HCT116 (cell line): ENCODE measurements at regions not wholly inside any gene's neighbourhood (a gene's known extent, or its start where the extent isn't known, plus 50 kb on each side); places are given as distances from the start of the nearest gene placed in this dataset.

Source experiments
- ATAC-seq: fragments of 200-7000 bp; cut with Tn5 transposase; 2 replicates; pipeline ENCODE4 v1.9.1; 2020; ENCODE audit warnings: mild to moderate bottlenecking, moderate library complexity
- BruUV-seq: library from RNA; stranded (reverse); fragments of 400-500 nt; replicated peaks from 2 replicates; lab custom pipeline; 2021; lab: Mats Ljungman, UMichigan
- CTCF ChIA-PET: fragments of 300-600 bp; sonication (Branson Sonifier 250); formaldehyde crosslinking; loops from one replicate; lab custom pipeline; 2021; ENCODE audit warnings: antibody characterized with exemption; lab: Charles Lee
- POLR2A ChIA-PET: fragments of 300-600, 350-600 bp; sonication (Branson Sonifier 250); formaldehyde crosslinking; loops from one replicate; lab custom pipeline; 2021; ENCODE audit warnings: antibody characterized with exemption; lab: Charles Lee
- RAD21 ChIA-PET, 2 experiments: fragments of 300-600 bp; sonication (Branson Sonifier 250); formaldehyde crosslinking; loops; one replicate each; lab custom pipeline; 2023; ENCODE audit warnings: low total read pairs in 2 of 2; ENCODE audit not compliant: uncharacterized antibody in 2 of 2, unreplicated experiment in 2 of 2, low non-redundant PET in 1 of 2; lab: Charles Lee
- DNase-seq: peaks from one replicate; pipeline ENCODE4 v3.0.0-alpha.2; 2010; ENCODE audit warnings: low read depth, low spot score
- H2AFZ ChIP-seq: fragments of 200-600 bp; shearing (Covaris generic), sonication (generic); 2 replicates; pipeline ENCODE4 v1.6.1; 2017; ENCODE audit warnings: low read depth, mixed run types, mixed read lengths, antibody characterized with exemption, low read length; ENCODE audit not compliant: poor library complexity, severe bottlenecking
- H3K27ac ChIP-seq: 2 replicates; pipeline ENCODE4 v1.5.1; 2012; ENCODE audit warnings: low read depth, low read length
- H3K27me3 ChIP-seq: fragments of 200-600 bp; sonication (generic); 2 replicates; pipeline ENCODE4 v1.6.1; 2016; ENCODE audit warnings: mixed run types, low read length, mixed read lengths; ENCODE audit not compliant: insufficient read depth
- H3K36me3 ChIP-seq, 2 experiments: fragments of 200-500 bp in 1 of 2; fragments of 200-600 bp in 1 of 2; sonication (Bioruptor generic) in 1 of 2; sonication (generic) in 1 of 2; 2 replicates each; pipeline versions ENCODE4 v1.5.1 to v1.6.1; 2014 to 2016; ENCODE audit warnings: low read length in 2 of 2, inconsistent platforms in 1 of 2, mixed read lengths in 1 of 2, mixed run types in 1 of 2; ENCODE audit not compliant: insufficient read depth in 2 of 2, control insufficient read depth in 1 of 2
- H3K4me1 ChIP-seq, 2 experiments: fragments of 200-600 bp in 1 of 2; sonication (generic) in 1 of 2; 2 replicates each; pipeline versions ENCODE4 v1.5.1 to v1.6.1; 2012 to 2017; ENCODE audit warnings: low read length in 2 of 2, inconsistent platforms in 1 of 2, mild to moderate bottlenecking in 1 of 2, mixed read lengths in 1 of 2, mixed run types in 1 of 2, moderate library complexity in 1 of 2; ENCODE audit not compliant: insufficient read depth in 2 of 2, control insufficient read depth in 1 of 2
- H3K4me2 ChIP-seq: fragments of 200-600 bp; sonication (generic); 2 replicates; pipeline ENCODE4 v1.6.1; 2017; ENCODE audit warnings: mixed run types, low read length, mixed read lengths
- H3K4me3 ChIP-seq, 2 experiments: fragments of 200-600 bp in 1 of 2; sonication (generic) in 1 of 2; replicated peaks in 1 of 2; 2 replicates each; pipeline ENCODE4 v1.5.1; 2011 to 2016; ENCODE audit warnings: low read length in 2 of 2, control low read depth in 1 of 2, low read depth in 1 of 2, mild to moderate bottlenecking in 1 of 2, mixed read lengths in 1 of 2, mixed run types in 1 of 2
- H3K79me2 ChIP-seq: fragments of 200-600 bp; sonication (generic); 2 replicates; pipeline ENCODE4 v1.6.1; 2017; ENCODE audit warnings: mild to moderate bottlenecking, mixed run types, low read length, moderate library complexity, mixed read lengths; ENCODE audit not compliant: insufficient read depth
- H3K9ac ChIP-seq: fragments of 200-600 bp; sonication (generic); 2 replicates; pipeline ENCODE4 v1.6.1; 2016; ENCODE audit warnings: low read length, mixed read lengths
- H3K9me2 ChIP-seq: fragments of 200-600 bp; sonication (generic), shearing (Covaris generic); 2 replicates; pipeline ENCODE4 v1.6.1; 2017; ENCODE audit warnings: mixed run types, mild to moderate bottlenecking, moderate library complexity; ENCODE audit not compliant: insufficient read depth
- H3K9me3 ChIP-seq, 2 experiments: fragments of 200-500 bp in 1 of 2; fragments of 200-600 bp in 1 of 2; sonication (Bioruptor generic) in 1 of 2; sonication (generic) in 1 of 2; 2 replicates each; pipeline ENCODE4 v1.6.1; 2014 to 2017; ENCODE audit warnings: low read length in 2 of 2, mixed read lengths in 2 of 2, inconsistent platforms in 1 of 2, low read depth in 1 of 2, mild to moderate bottlenecking in 1 of 2, mixed run types in 1 of 2, moderate library complexity in 1 of 2; ENCODE audit not compliant: control insufficient read depth in 1 of 2, insufficient read depth in 1 of 2
- H4K20me1 ChIP-seq: fragments of 200-600 bp; sonication (generic), shearing (Covaris generic); 2 replicates; pipeline ENCODE4 v1.6.1; 2017; ENCODE audit warnings: mixed run types, mild to moderate bottlenecking, moderate library complexity; ENCODE audit not compliant: insufficient read depth
- ATF3 ChIP-seq: IDR thresholded peaks from 2 replicates; pipeline ENCODE4 v1.6.1; 2012
- CEBPB ChIP-seq: IDR thresholded peaks from 2 replicates; pipeline ENCODE4 v1.6.1; 2012; ENCODE audit warnings: low read depth
- CTCF ChIP-seq, 3 experiments: fragments of 200-600 bp in 1 of 3; sonication (generic) in 1 of 3; IDR thresholded peaks in 2 of 3; conservative IDR thresholded peaks in 1 of 3; 2 replicates each; pipeline ENCODE4 v1.5.1; 2012 to 2017; ENCODE audit warnings: low read depth in 2 of 3, low read length in 2 of 3, antibody characterized with exemption in 1 of 3, borderline replicate concordance in 1 of 3, control low read depth in 1 of 3, mild to moderate bottlenecking in 1 of 3, mixed read lengths in 1 of 3, mixed run types in 1 of 3, moderate library complexity in 1 of 3; ENCODE audit not compliant: insufficient read depth in 1 of 3
- EGR1 ChIP-seq: IDR thresholded peaks from 2 replicates; pipeline ENCODE4 v1.6.1; 2012; ENCODE audit warnings: low read depth
- ELF1 ChIP-seq: IDR thresholded peaks from 2 replicates; pipeline ENCODE4 v1.6.1; 2012; ENCODE audit warnings: low read depth, borderline replicate concordance
- EZH2phosphoT487 ChIP-seq: fragments of 200-600 bp; IDR thresholded peaks from 2 replicates; pipeline ENCODE4 v1.6.1; 2018; ENCODE audit warnings: antibody characterized with exemption, borderline replicate concordance
- FOSL1 ChIP-seq: IDR thresholded peaks from 2 replicates; pipeline ENCODE4 v1.6.1; 2012; ENCODE audit warnings: low read depth
- POLR2A ChIP-seq: IDR thresholded peaks from 2 replicates; pipeline ENCODE4 v1.7.0; 2011; ENCODE audit warnings: borderline replicate concordance; ENCODE audit not compliant: insufficient read depth, insufficient read length; ENCODE audit errors: extremely low read depth
- RAD21 ChIP-seq: IDR thresholded peaks from 2 replicates; pipeline ENCODE4 v1.6.1; 2012; ENCODE audit warnings: low read depth, mild to moderate bottlenecking
- SIN3A ChIP-seq: IDR thresholded peaks from 2 replicates; pipeline ENCODE4 v1.6.1; 2012; ENCODE audit warnings: low read depth
- SP1 ChIP-seq: IDR thresholded peaks from 2 replicates; pipeline ENCODE4 v1.6.1; 2012; ENCODE audit warnings: low read depth
- SRF ChIP-seq: IDR thresholded peaks from 2 replicates; pipeline ENCODE4 v1.6.1; 2012; ENCODE audit warnings: low read depth
- YY1 ChIP-seq: IDR thresholded peaks from 2 replicates; pipeline ENCODE4 v1.6.1; 2011; ENCODE audit warnings: low read length, low read depth, moderate library complexity, mild to moderate bottlenecking; ENCODE audit not compliant: insufficient replicate concordance; ENCODE audit errors: extremely low read depth
- ZBTB33 ChIP-seq: IDR thresholded peaks from 2 replicates; pipeline ENCODE4 v1.6.1; 2011; ENCODE audit warnings: mild to moderate bottlenecking, low read length, moderate library complexity; ENCODE audit not compliant: insufficient replicate concordance; ENCODE audit errors: extremely low read depth
- ZFX ChIP-seq: fragments of 450-650 bp; IDR thresholded peaks from 2 replicates; pipeline ENCODE4 v1.6.1; 2017
- ZNF274 ChIP-seq: fragments of 200-500 bp; sonication (Bioruptor generic); IDR thresholded peaks from 2 replicates; pipeline ENCODE4 v1.6.1; 2014; ENCODE audit warnings: mild to moderate bottlenecking, low read depth, low read length, inconsistent platforms
- intact Hi-C: fragments of 100-400 bp; cut with micrococcal nuclease; formaldehyde crosslinking; loops from 2 replicates; pipeline ENCODE4 v1.10.0; 2022

GRCh38 chr9:106467113-106467864 is 395.7 kb upstream of the ZNF462 start:
- no peaks in the 10 kb centered on the region for H3K4me1 ChIP-seq
- DNase-seq, result no peak
- ChIA-PET POLR2A (no interaction called here), CTCF (no interaction called here)
- H3K4me3 ChIP-seq, result no peak overlapping the region
- intact Hi-C loops, result no loop called here
- no peaks in the 10 kb centered on the region for H3K79me2 ChIP-seq
- no peak overlapping the region for H3K9ac ChIP-seq
- no peaks in the 10 kb centered on the region for H3K27me3 ChIP-seq
- no peak for TF ChIP-seq FOSL1
- no peak for TF ChIP-seq ZBTB33
- no peak for TF ChIP-seq ZFX
- no peak for TF ChIP-seq CTCF (IDR thresholded peaks at IDR 0.05 in 2 of 3, conservative IDR thresholded peaks at IDR 0.05 in 1 of 3; ENCODE audit: borderline replicate concordance in 1 of 3, insufficient read depth in 1 of 3, low read depth in 2 of 3, low read length in 2 of 3)
- TF ChIP-seq SRF, result no peak
- no peak for TF ChIP-seq ELF1
- no peak for TF ChIP-seq EGR1
- no peak for TF ChIP-seq ZNF274
- TF ChIP-seq SIN3A, result no peak
- no peak for TF ChIP-seq ATF3
- no peak for TF ChIP-seq POLR2A
- no peak for TF ChIP-seq SP1
- TF ChIP-seq RAD21, result no peak
- TF ChIP-seq YY1, result no peak
- no peak for TF ChIP-seq EZH2phosphoT487
- TF ChIP-seq CEBPB, result no peak
- TF ChIP-seq, all 23 proteins: peak for 0
- no TSS peak for BruUV-seq
- no peak overlapping the region for H3K4me2 ChIP-seq
- no peak for ATAC-seq
- RAD21 ChIA-PET, result no interaction called here
- H3K27ac ChIP-seq, result no peak overlapping the region
- H2AFZ ChIP-seq, result no peak overlapping the region
- H3K9me2 ChIP-seq, result no peaks in the 10 kb centered on the region
- H3K36me3 ChIP-seq, result no peaks in the 10 kb centered on the region
- H4K20me1 ChIP-seq, result no peaks in the 10 kb centered on the region
- H3K9me3 ChIP-seq, result no peaks in the 10 kb centered on the region
